IMR-90 (cell line): ENCODE measurements at regions not wholly inside any gene's neighbourhood (a gene's known extent, or its start where the extent isn't known, plus 50 kb on each side); places are given as distances from the start of the nearest gene placed in this dataset.

ENCODE experiments used
- CTCF ChIP-seq: conservative IDR thresholded peaks from 2 replicates; pipeline ENCODE4 v1.5.1; 2012; ENCODE audit warnings: mild to moderate bottlenecking, low read depth, low read length, improper control_type of control experiment
- MAZ ChIP-seq: IDR thresholded peaks from 2 replicates; pipeline ENCODE4 v1.6.1; 2012; ENCODE audit warnings: low read depth, mild to moderate bottlenecking, low read length, improper control_type of control experiment, moderate library complexity, borderline replicate concordance
- POLR2A ChIP-seq: IDR thresholded peaks from 2 replicates; pipeline ENCODE4 v1.6.1; 2012; ENCODE audit warnings: mild to moderate bottlenecking, low read depth, low read length
- RAD21 ChIP-seq: IDR thresholded peaks from 2 replicates; pipeline ENCODE4 v1.6.1; 2012; ENCODE audit warnings: low read length, improper control_type of control experiment
- USF2 ChIP-seq: fragments of 150-350 bp; IDR thresholded peaks from 2 replicates; pipeline ENCODE4 v1.6.1; 2017; ENCODE audit warnings: mild to moderate bottlenecking, antibody characterized with exemption, low read length, low read depth

DNA sequence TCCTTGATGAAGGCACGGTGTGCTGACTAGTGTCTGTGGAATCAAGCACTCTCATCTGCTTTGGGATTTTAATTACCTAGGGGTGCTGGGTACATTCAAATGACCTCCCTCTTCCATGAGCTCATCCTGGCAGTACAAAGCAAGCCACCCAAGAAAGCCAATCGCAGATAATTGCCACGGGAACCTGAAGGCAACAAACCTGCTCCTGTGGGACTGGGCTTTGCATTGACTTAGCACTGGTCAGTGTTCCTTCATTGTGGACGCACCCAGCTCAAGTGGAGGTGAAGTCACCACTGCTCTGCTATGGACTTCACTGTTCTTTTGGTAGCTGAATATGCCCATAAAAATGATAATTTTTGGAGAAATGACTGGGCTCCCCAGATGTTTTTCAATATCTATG is 261.6 kb upstream of the FERMT1 start:
- no peak for TF ChIP-seq CTCF
- no peak for TF ChIP-seq RAD21
- TF ChIP-seq POLR2A, result no peak
- no peak for TF ChIP-seq MAZ
- TF ChIP-seq USF2, result no peak
